ENCODE measurements at regions not wholly inside any gene's neighbourhood (a gene's known extent, or its start where the extent isn't known, plus 50 kb on each side); places are given as distances from the start of the nearest gene placed in this dataset.

DNA sequence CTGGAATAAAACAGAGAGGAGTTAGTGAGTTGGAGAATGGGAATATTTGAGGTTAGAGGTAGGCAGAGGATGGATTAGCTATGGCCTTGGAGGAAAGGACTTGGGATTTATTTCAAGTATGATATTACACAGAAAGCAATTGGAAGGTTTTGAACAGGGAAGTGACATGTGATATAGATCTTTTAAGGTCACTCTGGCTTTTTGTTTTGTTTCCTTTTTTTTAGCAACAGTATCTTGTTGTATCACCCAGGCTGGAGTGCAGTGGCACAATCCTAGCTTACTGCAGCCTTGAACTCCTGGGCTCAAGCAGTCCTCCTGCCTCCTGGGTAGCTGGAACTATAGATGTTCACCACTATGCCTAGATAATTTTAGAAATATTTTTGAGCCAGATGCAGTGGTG lies 190.3 kb downstream of the UTRN start:
- Histone ChIP-seq H3K27ac (ENCODE audit: low read depth, low read length, severe bottlenecking) (no peak overlapping the region), H3K9me3 (ENCODE audit: control insufficient read depth, low read length) (no peaks in the 10 kb centered on the region), H3K4me3 (ENCODE audit: extremely low read depth, insufficient read depth, low read length, poor library complexity, severe bottlenecking) (no peak overlapping the region), H3K4me1 (ENCODE audit: control insufficient read depth, insufficient read depth, low read length, poor library complexity, severe bottlenecking) (no peaks in the 10 kb centered on the region), H3K36me3 (ENCODE audit: control insufficient read depth, insufficient read depth, low read length) (peaks cover 42% of the 10 kb centered on the region)

DNA sequence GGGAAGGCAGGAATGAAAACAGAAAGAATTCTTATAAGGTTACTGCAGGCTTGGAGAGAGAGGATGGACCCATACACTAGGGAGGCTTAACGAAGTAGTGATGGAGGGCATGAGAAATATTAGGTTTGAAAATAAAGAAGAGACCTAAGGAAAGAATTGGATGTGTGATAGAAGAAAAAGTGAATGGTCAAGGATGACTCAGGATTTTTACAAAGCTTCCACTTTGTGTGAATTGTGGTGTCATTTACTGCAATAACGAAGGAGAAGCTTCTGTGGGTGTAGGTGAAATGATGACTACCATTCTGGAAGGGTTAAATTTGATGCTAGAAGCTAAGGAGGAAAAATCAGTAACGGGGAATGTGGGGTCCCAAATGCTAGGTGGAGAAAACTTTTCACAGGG lies 191.2 kb downstream of the UTRN start:
- H3K36me3 ChIP-seq (ENCODE audit: control insufficient read depth, insufficient read depth, low read length): peaks cover 42% of the 10 kb centered on the region
- H3K9me3 ChIP-seq (ENCODE audit: control insufficient read depth, low read length): no peaks in the 10 kb centered on the region
- H3K4me1 ChIP-seq (ENCODE audit: control insufficient read depth, insufficient read depth, low read length, poor library complexity, severe bottlenecking): no peaks in the 10 kb centered on the region
- no peak overlapping the region for H3K27ac ChIP-seq (ENCODE audit: low read depth, low read length, severe bottlenecking)
- no peak overlapping the region for H3K4me3 ChIP-seq (ENCODE audit: extremely low read depth, insufficient read depth, low read length, poor library complexity, severe bottlenecking)
- WGBS, 2 experiments (ENCODE audit: insufficient coverage in 2 of 2): 91 to 98% methylated on average over 3 of the region's 3 CpGs

DNA sequence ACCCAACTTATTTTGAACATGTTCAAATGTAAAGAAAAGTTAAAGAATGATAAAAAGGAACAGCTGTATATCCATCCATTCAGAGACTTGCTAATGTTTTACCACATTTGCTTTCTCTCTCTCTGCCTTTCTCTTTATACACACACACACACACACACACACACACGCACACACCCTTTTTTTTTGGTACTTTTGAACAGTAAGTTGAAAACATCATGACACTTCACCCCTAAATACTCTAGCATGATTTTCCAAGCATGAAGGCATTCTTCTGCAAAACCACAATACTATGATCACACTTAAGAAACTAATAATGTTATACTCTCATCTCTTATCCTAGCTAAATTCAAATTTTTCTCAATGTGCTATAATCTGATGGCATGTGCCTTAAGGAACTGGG lies 192.3 kb downstream of the UTRN start:
- 38 to 63% methylated on average over 1 of the region's 1 CpG for WGBS, 2 experiments (ENCODE audit: insufficient coverage in 2 of 2)
- H3K36me3 ChIP-seq (ENCODE audit: control insufficient read depth, insufficient read depth, low read length): peaks cover 42% of the 10 kb centered on the region

DNA sequence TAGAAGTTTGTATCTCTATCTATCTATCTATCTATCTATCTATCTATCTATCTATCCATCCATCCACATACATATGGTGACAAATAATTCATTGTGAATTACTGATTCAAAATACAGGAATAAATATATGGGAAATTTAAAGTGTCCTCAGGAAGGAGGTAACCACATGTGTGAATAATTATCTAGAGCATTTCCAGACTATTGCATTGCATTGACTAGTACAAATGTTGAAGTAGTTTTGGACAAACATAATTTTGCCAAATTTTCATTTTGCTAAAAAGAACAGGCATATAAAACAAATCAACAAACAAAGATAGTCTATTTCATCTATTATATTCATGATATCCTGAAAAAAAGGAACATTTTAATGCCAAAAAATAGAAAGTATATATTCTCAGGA lies 192.7 kb downstream of the UTRN start:
- Histone ChIP-seq H3K36me3 (ENCODE audit: control insufficient read depth, insufficient read depth, low read length) (peaks cover 42% of the 10 kb centered on the region), H3K27ac (ENCODE audit: low read depth, low read length, severe bottlenecking) (no peak overlapping the region), H3K4me3 (ENCODE audit: extremely low read depth, insufficient read depth, low read length, poor library complexity, severe bottlenecking) (no peak overlapping the region), H3K4me1 (ENCODE audit: control insufficient read depth, insufficient read depth, low read length, poor library complexity, severe bottlenecking) (no peaks in the 10 kb centered on the region), H3K9me3 (ENCODE audit: control insufficient read depth, low read length) (no peaks in the 10 kb centered on the region)

More for the DNA sequence above, 192.3 kb downstream of the UTRN start:
- H3K4me3 ChIP-seq (ENCODE audit: extremely low read depth, insufficient read depth, low read length, poor library complexity, severe bottlenecking): no peak overlapping the region
- H3K27ac ChIP-seq (ENCODE audit: low read depth, low read length, severe bottlenecking): no peak overlapping the region
- H3K9me3 ChIP-seq (ENCODE audit: control insufficient read depth, low read length): no peaks in the 10 kb centered on the region
- no peaks in the 10 kb centered on the region for H3K4me1 ChIP-seq (ENCODE audit: control insufficient read depth, insufficient read depth, low read length, poor library complexity, severe bottlenecking)

DNA sequence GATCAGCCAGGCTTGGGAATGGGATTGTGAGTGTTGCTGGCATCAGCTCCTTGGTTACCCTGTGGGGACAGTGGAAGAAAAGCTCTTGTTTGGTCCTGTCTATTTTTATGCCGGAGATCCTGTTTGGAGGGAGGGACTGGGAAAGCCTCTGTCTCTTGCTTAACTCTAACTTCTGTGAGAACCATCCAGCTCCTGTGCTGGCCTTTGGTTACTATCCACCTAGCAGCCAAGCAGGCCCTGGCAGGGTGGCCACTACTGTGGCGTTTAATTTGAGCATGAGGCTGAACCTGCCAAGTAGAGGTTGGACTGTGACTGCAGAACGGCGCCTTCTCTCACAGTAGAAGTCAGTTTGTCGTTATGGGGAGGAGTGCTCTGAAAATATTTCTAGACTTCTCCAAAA lies 193.3 kb downstream of the UTRN start:
- Histone ChIP-seq H3K4me1 (ENCODE audit: control insufficient read depth, insufficient read depth, low read length, poor library complexity, severe bottlenecking) (no peaks in the 10 kb centered on the region), H3K9me3 (ENCODE audit: control insufficient read depth, low read length) (no peaks in the 10 kb centered on the region), H3K27ac (ENCODE audit: low read depth, low read length, severe bottlenecking) (no peak overlapping the region), H3K36me3 (ENCODE audit: control insufficient read depth, insufficient read depth, low read length) (peaks cover 40% of the 10 kb centered on the region), H3K4me3 (ENCODE audit: extremely low read depth, insufficient read depth, low read length, poor library complexity, severe bottlenecking) (no peak overlapping the region)
- 92% methylated on average over 2 of the region's 5 CpGs; no CpG with 5 or more reads in 1 of the 2 experiments for WGBS, 2 experiments (ENCODE audit: insufficient coverage in 2 of 2)

DNA sequence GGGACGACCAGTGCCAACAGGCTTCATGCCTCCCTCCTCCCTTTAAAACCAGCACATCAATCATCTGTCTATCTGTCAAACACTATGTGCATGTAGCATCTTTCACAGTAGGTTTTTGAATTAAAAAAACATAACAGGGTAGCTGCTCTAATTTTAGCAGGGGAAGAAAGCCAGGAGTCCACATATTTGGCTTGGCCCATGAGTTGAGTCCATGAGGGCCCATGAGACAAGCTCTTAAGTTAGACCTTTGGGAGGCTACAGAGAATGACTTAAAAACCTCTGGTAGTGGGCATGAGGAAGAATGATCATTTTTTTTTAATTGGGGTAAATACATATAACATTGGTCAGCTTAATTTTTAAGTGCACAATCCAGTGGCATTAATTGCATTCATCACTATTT lies 194.9 kb downstream of the UTRN start:
- 100% methylated on average over 1 of the region's 1 CpG; no CpG with 5 or more reads in 1 of the 2 experiments for WGBS, 2 experiments (ENCODE audit: insufficient coverage in 2 of 2)
- H3K4me1 ChIP-seq (ENCODE audit: control insufficient read depth, insufficient read depth, low read length, poor library complexity, severe bottlenecking): no peaks in the 10 kb centered on the region
- H3K9me3 ChIP-seq (ENCODE audit: control insufficient read depth, low read length): no peaks in the 10 kb centered on the region
- no peak overlapping the region for H3K27ac ChIP-seq (ENCODE audit: low read depth, low read length, severe bottlenecking)
- peaks cover 37% of the 10 kb centered on the region for H3K36me3 ChIP-seq (ENCODE audit: control insufficient read depth, insufficient read depth, low read length)
- no peak overlapping the region for H3K4me3 ChIP-seq (ENCODE audit: extremely low read depth, insufficient read depth, low read length, poor library complexity, severe bottlenecking)

DNA sequence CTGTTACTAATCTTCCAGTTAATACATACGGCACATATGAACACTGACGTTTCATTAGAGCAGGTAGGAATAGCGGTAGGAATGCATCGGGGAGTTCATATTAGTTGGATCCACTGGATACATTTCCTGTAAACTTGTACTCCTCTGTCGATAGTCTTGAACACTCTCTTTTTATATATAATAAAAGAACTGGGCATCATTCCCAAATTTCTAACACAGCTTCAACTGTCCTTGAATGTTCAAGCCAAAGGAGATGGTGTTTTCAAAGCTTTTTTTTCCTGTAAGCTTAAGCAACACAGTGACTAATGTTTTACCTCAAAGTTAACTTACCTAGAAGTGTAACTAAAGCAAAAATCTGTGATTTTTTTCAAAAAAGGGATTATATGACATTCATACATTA lies 195.3 kb downstream of the UTRN start:
- Histone ChIP-seq H3K36me3 (ENCODE audit: control insufficient read depth, insufficient read depth, low read length) (peaks cover 34% of the 10 kb centered on the region), H3K9me3 (ENCODE audit: control insufficient read depth, low read length) (no peaks in the 10 kb centered on the region), H3K4me1 (ENCODE audit: control insufficient read depth, insufficient read depth, low read length, poor library complexity, severe bottlenecking) (no peaks in the 10 kb centered on the region), H3K4me3 (ENCODE audit: extremely low read depth, insufficient read depth, low read length, poor library complexity, severe bottlenecking) (no peak overlapping the region), H3K27ac (ENCODE audit: low read depth, low read length, severe bottlenecking) (no peak overlapping the region)
- 90% methylated on average over 4 of the region's 5 CpGs; no CpG with 5 or more reads in 1 of the 2 experiments for WGBS, 2 experiments (ENCODE audit: insufficient coverage in 2 of 2)

DNA sequence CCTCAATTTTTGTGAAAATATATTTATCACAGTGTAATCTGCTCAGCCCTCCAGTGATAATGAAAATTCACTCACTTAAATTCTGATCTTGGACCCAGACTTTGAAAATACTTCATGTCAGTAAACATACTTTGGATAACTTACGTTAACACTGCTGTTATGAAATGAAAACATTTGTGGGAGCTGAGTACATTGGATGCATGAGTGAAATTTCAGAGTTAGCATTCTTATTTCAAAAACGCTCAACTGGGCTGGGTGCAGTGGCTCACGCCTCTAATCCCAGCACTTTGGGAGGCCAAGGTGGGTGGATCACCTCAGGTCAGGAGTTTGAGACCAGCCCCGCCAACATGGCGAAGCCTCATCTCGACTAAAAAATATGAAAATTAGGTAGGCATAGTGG lies 196.4 kb downstream of the UTRN start:
- no peaks in the 10 kb centered on the region for H3K4me1 ChIP-seq (ENCODE audit: control insufficient read depth, insufficient read depth, low read length, poor library complexity, severe bottlenecking)
- H3K27ac ChIP-seq (ENCODE audit: low read depth, low read length, severe bottlenecking): no peak overlapping the region
- no peaks in the 10 kb centered on the region for H3K9me3 ChIP-seq (ENCODE audit: control insufficient read depth, low read length)
- H3K4me3 ChIP-seq (ENCODE audit: extremely low read depth, insufficient read depth, low read length, poor library complexity, severe bottlenecking): no peak overlapping the region
- 100% methylated on average over 4 to 5 of the region's 6 CpGs for WGBS, 2 experiments (ENCODE audit: insufficient coverage in 2 of 2)
- H3K36me3 ChIP-seq (ENCODE audit: control insufficient read depth, insufficient read depth, low read length): peaks cover 34% of the 10 kb centered on the region

DNA sequence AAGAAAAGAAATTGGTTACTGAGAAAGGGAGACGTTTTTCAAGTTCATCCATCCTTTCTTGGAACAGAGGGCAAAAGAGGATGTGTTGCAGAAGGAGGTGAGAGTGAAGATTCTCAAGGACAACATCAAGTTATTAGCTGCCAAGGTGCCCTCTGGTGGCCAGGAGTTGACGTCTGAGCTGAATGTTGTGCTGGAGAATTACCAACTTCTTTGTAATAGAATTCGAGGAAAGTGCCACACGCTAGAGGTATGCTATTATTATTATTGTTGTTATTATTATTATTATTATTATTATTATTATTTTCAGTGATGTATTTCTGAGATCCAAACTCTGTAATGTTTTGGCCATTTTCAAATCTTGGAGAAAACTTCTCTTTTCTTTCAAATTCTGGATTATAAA lies 197.0 kb downstream of the UTRN start:
- Histone ChIP-seq H3K36me3 (ENCODE audit: control insufficient read depth, insufficient read depth, low read length) (peaks cover 33% of the 10 kb centered on the region), H3K27ac (ENCODE audit: low read depth, low read length, severe bottlenecking) (no peak overlapping the region), H3K9me3 (ENCODE audit: control insufficient read depth, low read length) (no peaks in the 10 kb centered on the region), H3K4me3 (ENCODE audit: extremely low read depth, insufficient read depth, low read length, poor library complexity, severe bottlenecking) (no peak overlapping the region), H3K4me1 (ENCODE audit: control insufficient read depth, insufficient read depth, low read length, poor library complexity, severe bottlenecking) (no peaks in the 10 kb centered on the region)
- 15 to 60% methylated on average over 1 to 2 of the region's 4 CpGs for WGBS, 2 experiments (ENCODE audit: insufficient coverage in 2 of 2)

DNA sequence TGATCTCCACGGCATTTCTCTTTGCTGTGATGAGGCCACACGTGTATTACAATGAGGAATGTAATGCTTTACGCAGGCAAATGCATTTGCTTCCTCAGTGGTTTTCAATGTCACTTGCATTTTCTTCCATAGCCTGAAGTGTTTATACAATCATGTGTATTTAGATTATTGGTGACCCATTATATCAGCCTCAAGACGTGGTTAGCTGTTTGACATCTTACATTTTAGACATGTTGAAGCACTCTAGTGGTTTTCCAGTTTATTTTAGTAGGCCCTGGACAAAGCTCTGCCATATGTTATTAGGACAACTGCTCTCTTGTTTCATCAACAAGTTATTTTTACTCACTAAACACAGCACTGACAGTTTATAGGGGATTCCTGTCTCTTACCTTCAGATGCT lies 200.4 kb downstream of the UTRN start:
- Histone ChIP-seq H3K27ac (ENCODE audit: low read depth, low read length, severe bottlenecking) (no peak overlapping the region), H3K4me3 (ENCODE audit: extremely low read depth, insufficient read depth, low read length, poor library complexity, severe bottlenecking) (no peak overlapping the region), H3K36me3 (ENCODE audit: control insufficient read depth, insufficient read depth, low read length) (peaks cover 49% of the 10 kb centered on the region), H3K4me1 (ENCODE audit: control insufficient read depth, insufficient read depth, low read length, poor library complexity, severe bottlenecking) (no peaks in the 10 kb centered on the region), H3K9me3 (ENCODE audit: control insufficient read depth, low read length) (no peaks in the 10 kb centered on the region)
- WGBS, 2 experiments (ENCODE audit: insufficient coverage in 2 of 2): 82 to 100% methylated on average over 3 of the region's 4 CpGs

DNA sequence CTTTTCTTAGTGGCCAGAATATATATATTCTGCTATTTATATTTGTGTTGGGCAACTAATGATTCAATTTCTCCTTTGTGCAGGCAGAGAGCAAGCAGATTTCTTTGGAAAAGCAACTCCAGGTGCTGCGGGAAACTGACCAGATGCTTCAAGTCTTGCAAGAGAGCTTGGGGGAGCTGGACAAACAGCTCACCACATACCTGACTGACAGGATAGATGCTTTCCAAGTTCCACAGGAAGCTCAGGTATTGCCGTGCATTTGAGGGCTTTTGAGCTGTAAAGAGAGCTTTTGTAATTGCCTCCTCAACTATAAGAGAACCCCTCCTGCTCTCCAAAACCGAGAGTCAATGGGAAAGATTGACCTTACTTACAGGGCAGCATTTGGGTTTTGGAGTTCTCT lies 203.5 kb downstream of the UTRN start:
- H3K4me1 ChIP-seq (ENCODE audit: control insufficient read depth, insufficient read depth, low read length, poor library complexity, severe bottlenecking): no peaks in the 10 kb centered on the region
- no peak overlapping the region for H3K4me3 ChIP-seq (ENCODE audit: extremely low read depth, insufficient read depth, low read length, poor library complexity, severe bottlenecking)
- no peak overlapping the region for H3K27ac ChIP-seq (ENCODE audit: low read depth, low read length, severe bottlenecking)
- H3K9me3 ChIP-seq (ENCODE audit: control insufficient read depth, low read length): no peaks in the 10 kb centered on the region
- H3K36me3 ChIP-seq (ENCODE audit: control insufficient read depth, insufficient read depth, low read length): peaks cover 65% of the 10 kb centered on the region
- 100% methylated on average over 1 of the region's 3 CpGs for WGBS, 2 experiments (ENCODE audit: insufficient coverage in 2 of 2)
